H9 (cell line): ENCODE measurements at regions not wholly inside any gene's neighbourhood (a gene's known extent, or its start where the extent isn't known, plus 50 kb on each side); places are given as distances from the start of the nearest gene placed in this dataset.

ENCODE experiments used
- DNase-seq: peaks from one replicate; pipeline ENCODE4 v3.0.0-alpha.2; 2017
- H2AFZ ChIP-seq: one replicate; pipeline ENCODE4 v1.6.1; 2013; ENCODE audit warnings: mild to moderate bottlenecking, low read length, control low read depth, moderate library complexity
- H2AK5ac ChIP-seq: 2 replicates; pipeline ENCODE4 v1.6.1; 2013; ENCODE audit warnings: low read length, control low read depth, mixed read lengths; ENCODE audit not compliant: insufficient read length
- H2BK120ac ChIP-seq: one replicate; pipeline ENCODE4 v1.6.1; 2013; ENCODE audit warnings: low read depth, mild to moderate bottlenecking, low read length, control low read depth, inconsistent platforms; ENCODE audit not compliant: poor library complexity, severe bottlenecking
- H2BK12ac ChIP-seq: 2 replicates; pipeline ENCODE4 v1.6.1; 2013; ENCODE audit warnings: low read length, control low read depth, mixed read lengths, low read depth; ENCODE audit not compliant: insufficient read length
- H2BK15ac ChIP-seq: 2 replicates; pipeline ENCODE4 v1.6.1; 2013; ENCODE audit warnings: low read depth, low read length, control low read depth
- H2BK20ac ChIP-seq: one replicate; pipeline ENCODE4 v1.6.1; 2013; ENCODE audit warnings: low read depth, mild to moderate bottlenecking, low read length, control low read depth, inconsistent platforms; ENCODE audit not compliant: poor library complexity, severe bottlenecking
- H2BK5ac ChIP-seq: 2 replicates; pipeline ENCODE4 v1.6.1; 2013; ENCODE audit warnings: low read length, control low read depth, mixed read lengths; ENCODE audit not compliant: insufficient read length
- H3K14ac ChIP-seq: 2 replicates; pipeline ENCODE4 v1.6.1; 2013; ENCODE audit warnings: low read length, control low read depth; ENCODE audit not compliant: insufficient read depth
- H3K18ac ChIP-seq: 2 replicates; pipeline ENCODE4 v1.6.1; 2013; ENCODE audit warnings: low read depth, mild to moderate bottlenecking, mixed read lengths, low read length, control low read depth; ENCODE audit not compliant: insufficient read length
- H3K23ac ChIP-seq: 2 replicates; pipeline ENCODE4 v1.6.1; 2013; ENCODE audit warnings: low read length, control low read depth, mixed read lengths, low read depth; ENCODE audit not compliant: insufficient read length
- H3K23me2 ChIP-seq: 2 replicates; pipeline ENCODE4 v1.6.1; 2013; ENCODE audit warnings: low read depth, mild to moderate bottlenecking, mixed read lengths, low read length, control low read depth; ENCODE audit not compliant: insufficient read length, poor library complexity, severe bottlenecking
- H3K27ac ChIP-seq: 2 replicates; pipeline ENCODE4 v1.5.1; 2013; ENCODE audit warnings: low read length, control low read depth, mixed read lengths, low read depth; ENCODE audit not compliant: insufficient read length
- H3K27me3 ChIP-seq: 2 replicates; pipeline ENCODE4 v1.6.1; 2013; ENCODE audit warnings: low read length, control low read depth, inconsistent platforms; ENCODE audit not compliant: insufficient read depth
- H3K4ac ChIP-seq: 2 replicates; pipeline ENCODE4 v1.6.1; 2013; ENCODE audit warnings: low read depth, mild to moderate bottlenecking, control low read depth, inconsistent platforms, low read length, moderate library complexity
- H3K4me1 ChIP-seq: 2 replicates; pipeline ENCODE4 v1.6.1; 2013; ENCODE audit warnings: low read length, control low read depth, inconsistent platforms; ENCODE audit not compliant: insufficient read depth
- H3K4me2 ChIP-seq: 2 replicates; pipeline ENCODE4 v1.6.1; 2013; ENCODE audit warnings: low read length, control low read depth, mixed read lengths; ENCODE audit not compliant: insufficient read length, insufficient read depth
- H3K56ac ChIP-seq: 2 replicates; pipeline ENCODE4 v1.6.1; 2013; ENCODE audit warnings: low read depth, mild to moderate bottlenecking, mixed read lengths, low read length, control low read depth; ENCODE audit not compliant: insufficient read length
- H3K79me1 ChIP-seq: 2 replicates; pipeline ENCODE4 v1.6.1; 2013; ENCODE audit warnings: low read depth, mild to moderate bottlenecking, moderate library complexity, low read length, control low read depth, inconsistent platforms; ENCODE audit not compliant: insufficient read depth, poor library complexity, severe bottlenecking
- H3K79me2 ChIP-seq: 2 replicates; pipeline ENCODE4 v1.6.1; 2013; ENCODE audit warnings: low read length, control low read depth, inconsistent platforms; ENCODE audit not compliant: insufficient read depth
- H3K9ac ChIP-seq: 2 replicates; pipeline ENCODE4 v1.6.1; 2013; ENCODE audit warnings: low read length, control low read depth, mixed read lengths; ENCODE audit not compliant: insufficient read length; ENCODE audit errors: extremely low read depth
- H3K9me3 ChIP-seq: one replicate; pipeline ENCODE4 v1.6.1; 2013; ENCODE audit warnings: low read depth, low read length, inconsistent platforms; ENCODE audit not compliant: control insufficient read depth
- H3T11ph ChIP-seq: one replicate; pipeline ENCODE4 v1.6.1; 2013; ENCODE audit warnings: mild to moderate bottlenecking, low read length, control low read depth, inconsistent platforms
- H4K20me1 ChIP-seq: one replicate; pipeline ENCODE4 v1.6.1; 2013; ENCODE audit not compliant: control insufficient read depth, insufficient read length, insufficient read depth
- H4K5ac ChIP-seq: 2 replicates; pipeline ENCODE4 v1.6.1; 2013; ENCODE audit warnings: low read depth, mild to moderate bottlenecking, mixed read lengths, low read length, control low read depth; ENCODE audit not compliant: insufficient read length
- H4K8ac ChIP-seq: replicated peaks from 2 replicates; pipeline ENCODE4 v1.6.1; 2013; ENCODE audit warnings: low read length, control low read depth, mixed read lengths, low read depth; ENCODE audit not compliant: insufficient read length
- H4K91ac ChIP-seq: 2 replicates; pipeline ENCODE4 v1.6.1; 2013; ENCODE audit warnings: low read depth, mild to moderate bottlenecking, moderate library complexity, mixed read lengths, low read length, control low read depth; ENCODE audit not compliant: insufficient read length
- H3K27ac Mint-ChIP-seq, 3 experiments: 2 replicates in 2 of 3; 3 replicates in 1 of 3; pipeline ENCODE4 v1.8.0; 2020 to 2021; ENCODE audit warnings: mixed read lengths in 3 of 3, mild to moderate bottlenecking in 1 of 3, moderate library complexity in 1 of 3
- H3K27me3 Mint-ChIP-seq: 2 replicates; pipeline ENCODE4 v1.8.0; 2021; ENCODE audit warnings: low read depth, mild to moderate bottlenecking, moderate library complexity, mixed read lengths
- H3K36me3 Mint-ChIP-seq, 3 experiments: 2 replicates in 2 of 3; 3 replicates in 1 of 3; pipeline ENCODE4 v1.8.0; 2020 to 2021; ENCODE audit warnings: low read depth in 3 of 3, mixed read lengths in 3 of 3; ENCODE audit not compliant: insufficient read depth in 1 of 3
- H3K4me1 Mint-ChIP-seq, 2 experiments: 2 replicates each; pipeline ENCODE4 v1.8.0; 2020; ENCODE audit warnings: mixed read lengths in 2 of 2
- H3K4me3 Mint-ChIP-seq, 2 experiments: 2 replicates in 1 of 2; 3 replicates in 1 of 2; pipeline ENCODE4 v1.8.0; 2020 to 2021; ENCODE audit warnings: mild to moderate bottlenecking in 2 of 2, mixed read lengths in 2 of 2, moderate library complexity in 1 of 2
- H3K9me3 Mint-ChIP-seq, 2 experiments: 2 replicates in 1 of 2; 3 replicates in 1 of 2; pipeline ENCODE4 v1.8.0; 2020; ENCODE audit warnings: mild to moderate bottlenecking in 2 of 2, mixed read lengths in 2 of 2, moderate library complexity in 1 of 2
- CTCF ChIP-seq: fragments of 200-600 bp; sonication (generic); conservative IDR thresholded peaks from 3 replicates; pipeline ENCODE4 v1.8.0; 2021; ENCODE audit warnings: antibody characterized with exemption, mild to moderate bottlenecking
- WGBS: extraction: QIAGEN DNeasy Blood & Tissue Kit; methylation state at CpG from one replicate; pipeline ENCODE4 v1.1.7; 2013; ENCODE audit warnings: missing lambda C conversion rate, low lambda C conversion rate, mixed read lengths; ENCODE audit not compliant: insufficient read length; ENCODE audit errors: extremely low coverage; 5-methylcytosine and 5-hydroxymethylcytosine counted together

GRCh38 chr11:25787416-25787815 is 544.5 kb upstream of the ANO3 start:
- Mint-ChIP-seq H3K27ac (no peak overlapping the region), H3K4me3 (no peak overlapping the region), H3K4me1 (no peaks in the 10 kb centered on the region), H3K36me3 (no peaks in the 10 kb centered on the region; a peak in 1 of 7 replicates), H3K27me3 (no peaks in the 10 kb centered on the region), H3K9me3 (no peaks in the 10 kb centered on the region; a peak in 1 of 5 replicates)
- Histone ChIP-seq H3K9me3 (no peaks in the 10 kb centered on the region), H4K91ac (no peak overlapping the region), H2AK5ac (no peak overlapping the region), H2BK5ac (no peak overlapping the region), H3K4ac (no peak overlapping the region), H2BK120ac (no peak overlapping the region), H3K79me1 (no peaks in the 10 kb centered on the region), H4K20me1 (no peaks in the 10 kb centered on the region), H4K8ac (no peak overlapping the region), H3K4me2 (no peak overlapping the region), H2AFZ (no peak overlapping the region), H3K9ac (no peak overlapping the region), H3K4me1 (no peaks in the 10 kb centered on the region), H3K79me2 (no peaks in the 10 kb centered on the region), H4K5ac (no peak overlapping the region), H3K18ac (no peak overlapping the region), H2BK12ac (no peak overlapping the region), H3K56ac (no peak overlapping the region), H3K23me2 (no peaks in the 10 kb centered on the region), H3K23ac (no peak overlapping the region), H3K27ac (no peak overlapping the region), H3K14ac (no peak overlapping the region), H3T11ph (no peak overlapping the region), H2BK15ac (no peak overlapping the region), H2BK20ac (no peak overlapping the region), H3K27me3 (no peaks in the 10 kb centered on the region)
- DNase-seq = no peak
- TF ChIP-seq CTCF = no peak
- no CpG with 5 or more reads among the region's 3 CpGs for WGBS
